Right lobe of liver (tissue), 4 donors: ENCODE measurements at regions not wholly inside any gene's neighbourhood (a gene's known extent, or its start where the extent isn't known, plus 50 kb on each side); places are given as distances from the start of the nearest gene placed in this dataset.

Experiments used
- POLR2A ChIP-seq: fragments of 450-650 bp; IDR thresholded peaks from one replicate; pipeline ENCODE4 v1.6.1; 2017; ENCODE audit warnings: antibody characterized with exemption, mild to moderate bottlenecking
- TF ChIP-seq, protein P1 (sequence below), 4 donors: fragments of 200-600 bp in 3 of 4; fragments of 450-650 bp in 1 of 4; IDR thresholded peaks; one replicate each; pipeline versions ENCODE4 v1.5.1 to v1.8.0; 2016 to 2022; ENCODE audit warnings: antibody characterized with exemption in 4 of 4, mild to moderate bottlenecking in 2 of 4
- donor health status: DM: no; HTN: no; CAD: no.
- donor health status: DM: no; HTN: no; CAD: no.
- donor health status: DM: no; HTN: yes; CAD: no.

- TF ChIP-seq, protein P1, sequence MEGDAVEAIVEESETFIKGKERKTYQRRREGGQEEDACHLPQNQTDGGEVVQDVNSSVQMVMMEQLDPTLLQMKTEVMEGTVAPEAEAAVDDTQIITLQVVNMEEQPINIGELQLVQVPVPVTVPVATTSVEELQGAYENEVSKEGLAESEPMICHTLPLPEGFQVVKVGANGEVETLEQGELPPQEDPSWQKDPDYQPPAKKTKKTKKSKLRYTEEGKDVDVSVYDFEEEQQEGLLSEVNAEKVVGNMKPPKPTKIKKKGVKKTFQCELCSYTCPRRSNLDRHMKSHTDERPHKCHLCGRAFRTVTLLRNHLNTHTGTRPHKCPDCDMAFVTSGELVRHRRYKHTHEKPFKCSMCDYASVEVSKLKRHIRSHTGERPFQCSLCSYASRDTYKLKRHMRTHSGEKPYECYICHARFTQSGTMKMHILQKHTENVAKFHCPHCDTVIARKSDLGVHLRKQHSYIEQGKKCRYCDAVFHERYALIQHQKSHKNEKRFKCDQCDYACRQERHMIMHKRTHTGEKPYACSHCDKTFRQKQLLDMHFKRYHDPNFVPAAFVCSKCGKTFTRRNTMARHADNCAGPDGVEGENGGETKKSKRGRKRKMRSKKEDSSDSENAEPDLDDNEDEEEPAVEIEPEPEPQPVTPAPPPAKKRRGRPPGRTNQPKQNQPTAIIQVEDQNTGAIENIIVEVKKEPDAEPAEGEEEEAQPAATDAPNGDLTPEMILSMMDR (IDR thresholded peaks at IDR 0.05): no peak
- TF ChIP-seq POLR2A: no peak
Observed at GRCh38 chr6:9710574-9710973, 704.3 kb downstream of the TFAP2A start.
